Nephron (organoid): ENCODE measurements at regions not wholly inside any gene's neighbourhood (a gene's known extent, or its start where the extent isn't known, plus 50 kb on each side); places are given as distances from the start of the nearest gene placed in this dataset.
A peak's percentile ranks its signal among the peaks of the same experiment; 100 is the strongest.

Experiments
- H3K27ac Mint-ChIP-seq, 3 experiments: 2 replicates each; pipeline ENCODE4 v1.8.0; 2020; ENCODE audit warnings: mixed read lengths in 3 of 3, mild to moderate bottlenecking in 2 of 3, moderate library complexity in 1 of 3
- H3K27me3 Mint-ChIP-seq: 2 replicates; pipeline ENCODE4 v1.8.0; 2021; ENCODE audit warnings: low read depth, mild to moderate bottlenecking, moderate library complexity, mixed read lengths
- H3K36me3 Mint-ChIP-seq: 2 replicates; pipeline ENCODE4 v1.8.0; 2020; ENCODE audit warnings: low read depth, mixed read lengths
- H3K4me1 Mint-ChIP-seq: 2 replicates; pipeline ENCODE4 v1.8.0; 2020; ENCODE audit warnings: mixed read lengths
- H3K4me3 Mint-ChIP-seq, 3 experiments: 2 replicates each; pipeline ENCODE4 v1.8.0; 2020; ENCODE audit warnings: mild to moderate bottlenecking in 3 of 3, mixed read lengths in 3 of 3, moderate library complexity in 2 of 3
- H3K9me3 Mint-ChIP-seq: 2 replicates; pipeline ENCODE4 v1.8.0; 2020; ENCODE audit warnings: mixed read lengths
- TF ChIP-seq, protein P1 (sequence below), 3 experiments: fragments of 200-600 bp; sonication (generic); IDR thresholded peaks; one replicate each; pipeline ENCODE4 v1.5.0; 2021; ENCODE audit warnings: antibody characterized with exemption in 3 of 3; ENCODE audit not compliant: unreplicated experiment in 3 of 3

DNA sequence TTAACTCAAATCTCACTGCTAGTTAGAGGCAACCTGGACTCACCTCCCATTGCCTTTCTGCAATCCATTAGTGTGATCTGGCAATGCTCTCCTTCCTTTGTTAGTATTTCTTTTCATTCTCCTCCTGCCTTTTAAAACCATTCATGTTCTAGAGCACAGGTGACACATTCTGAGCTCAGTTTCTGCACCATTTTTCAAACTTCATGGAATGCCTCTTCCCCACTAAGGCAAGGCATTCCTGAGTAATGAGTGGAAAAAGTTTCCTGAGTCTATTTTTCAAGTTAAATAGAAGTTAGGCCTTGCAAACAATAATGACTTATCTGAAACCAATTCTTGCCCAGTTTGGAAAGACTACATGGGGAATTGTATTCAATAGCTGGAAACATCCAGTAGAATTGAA lies 1001.8 kb downstream of the BCL11B start:
- Mint-ChIP-seq H3K27ac (no peak overlapping the region), H3K27me3 (peaks cover 10% of the 10 kb centered on the region), H3K4me3 (no peak overlapping the region), H3K9me3 (peaks cover 10% of the 10 kb centered on the region), H3K4me1 (no peaks in the 10 kb centered on the region), H3K36me3 (no peaks in the 10 kb centered on the region)
- TF ChIP-seq, protein P1, sequence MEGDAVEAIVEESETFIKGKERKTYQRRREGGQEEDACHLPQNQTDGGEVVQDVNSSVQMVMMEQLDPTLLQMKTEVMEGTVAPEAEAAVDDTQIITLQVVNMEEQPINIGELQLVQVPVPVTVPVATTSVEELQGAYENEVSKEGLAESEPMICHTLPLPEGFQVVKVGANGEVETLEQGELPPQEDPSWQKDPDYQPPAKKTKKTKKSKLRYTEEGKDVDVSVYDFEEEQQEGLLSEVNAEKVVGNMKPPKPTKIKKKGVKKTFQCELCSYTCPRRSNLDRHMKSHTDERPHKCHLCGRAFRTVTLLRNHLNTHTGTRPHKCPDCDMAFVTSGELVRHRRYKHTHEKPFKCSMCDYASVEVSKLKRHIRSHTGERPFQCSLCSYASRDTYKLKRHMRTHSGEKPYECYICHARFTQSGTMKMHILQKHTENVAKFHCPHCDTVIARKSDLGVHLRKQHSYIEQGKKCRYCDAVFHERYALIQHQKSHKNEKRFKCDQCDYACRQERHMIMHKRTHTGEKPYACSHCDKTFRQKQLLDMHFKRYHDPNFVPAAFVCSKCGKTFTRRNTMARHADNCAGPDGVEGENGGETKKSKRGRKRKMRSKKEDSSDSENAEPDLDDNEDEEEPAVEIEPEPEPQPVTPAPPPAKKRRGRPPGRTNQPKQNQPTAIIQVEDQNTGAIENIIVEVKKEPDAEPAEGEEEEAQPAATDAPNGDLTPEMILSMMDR (IDR thresholded peaks at IDR 0.05; ENCODE audit: unreplicated experiment in 3 of 3) = no peak

DNA sequence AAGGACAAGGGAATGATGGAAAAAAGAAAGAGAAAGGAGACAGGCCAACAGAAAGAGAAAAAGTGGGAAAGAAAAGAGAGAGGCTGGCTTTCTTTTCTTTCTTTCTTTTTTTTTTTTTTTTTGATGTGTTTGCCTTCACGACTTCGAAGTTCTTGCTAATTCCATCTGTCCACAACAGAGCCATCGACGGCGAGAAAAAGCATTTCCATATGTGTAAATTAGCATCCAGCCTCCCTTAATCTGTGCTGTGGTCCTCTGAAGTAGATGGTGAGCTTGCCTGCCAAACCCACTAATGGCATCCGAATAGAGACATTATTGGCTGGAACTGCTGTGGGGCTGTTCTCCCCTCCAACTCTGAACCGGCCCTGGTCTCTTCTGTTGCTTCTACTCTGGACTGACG lies 997.4 kb downstream of the BCL11B start:
- Mint-ChIP-seq H3K36me3 (no peaks in the 10 kb centered on the region), H3K27me3 (peaks cover 16% of the 10 kb centered on the region), H3K27ac (no peak overlapping the region), H3K4me1 (no peaks in the 10 kb centered on the region), H3K9me3 (peaks cover 6% of the 10 kb centered on the region), H3K4me3 (no peak overlapping the region)
- TF ChIP-seq, protein P1 (IDR thresholded peaks at IDR 0.05; ENCODE audit: unreplicated experiment in 3 of 3) = no peak

DNA sequence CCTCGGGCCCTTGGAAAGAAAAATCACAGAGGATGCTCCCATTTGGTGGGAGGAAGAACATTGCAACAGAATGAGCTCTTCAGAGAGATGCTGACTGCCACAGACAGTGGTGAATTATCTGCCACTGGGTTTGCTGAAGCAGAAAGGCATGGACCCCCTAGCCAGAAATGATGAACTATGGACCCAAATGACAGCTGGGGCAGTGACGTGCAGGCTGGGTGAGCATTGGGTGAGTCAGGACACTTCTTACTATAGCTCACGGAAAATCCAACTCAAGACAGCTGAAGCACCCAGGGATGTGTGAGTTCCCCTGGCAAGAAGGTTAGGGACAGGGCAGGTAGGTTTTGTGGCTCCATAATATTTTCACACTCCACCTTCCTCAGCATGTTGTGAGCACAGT lies 993.2 kb downstream of the BCL11B start:
- Mint-ChIP-seq H3K4me1 (peaks cover 6% of the 10 kb centered on the region), H3K27ac (no peak overlapping the region), H3K27me3 (peaks cover 20% of the 10 kb centered on the region), H3K36me3 (no peaks in the 10 kb centered on the region), H3K4me3 (no peak overlapping the region), H3K9me3 (peaks cover 6% of the 10 kb centered on the region)
- TF ChIP-seq, protein P1 (IDR thresholded peaks at IDR 0.05; ENCODE audit: unreplicated experiment in 3 of 3) = no peak

DNA sequence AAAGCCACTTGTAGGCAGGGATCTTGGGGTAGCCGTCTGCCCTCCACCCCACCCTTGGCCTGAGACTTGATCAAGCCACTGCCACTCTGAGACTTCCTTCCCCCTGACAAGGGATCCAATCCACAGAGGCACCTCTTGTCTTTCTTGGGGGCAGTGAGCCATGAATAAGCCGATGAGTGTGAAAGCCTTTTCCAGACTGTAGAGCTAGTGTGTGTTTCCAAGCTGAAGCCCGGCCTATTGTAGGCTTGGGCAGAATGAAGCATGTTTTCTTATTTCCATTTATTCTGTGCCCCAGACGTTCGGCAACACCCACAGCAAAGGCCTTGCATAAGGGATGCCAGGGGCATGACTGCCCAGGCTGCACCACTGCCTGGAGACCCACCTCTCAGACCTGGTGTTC lies 991.6 kb downstream of the BCL11B start:
- TF ChIP-seq, protein P1 (IDR thresholded peaks at IDR 0.05; ENCODE audit: unreplicated experiment in 3 of 3) = no peak
- H3K9me3 Mint-ChIP-seq = peaks cover 6% of the 10 kb centered on the region
- H3K4me3 Mint-ChIP-seq = no peak overlapping the region
- peaks cover 10% of the 10 kb centered on the region for H3K27me3 Mint-ChIP-seq
- H3K4me1 Mint-ChIP-seq = peaks cover 6% of the 10 kb centered on the region
- no peaks in the 10 kb centered on the region for H3K36me3 Mint-ChIP-seq
- peak overlapping the region; percentile 69 to 89 (median 82) for H3K27ac Mint-ChIP-seq

DNA sequence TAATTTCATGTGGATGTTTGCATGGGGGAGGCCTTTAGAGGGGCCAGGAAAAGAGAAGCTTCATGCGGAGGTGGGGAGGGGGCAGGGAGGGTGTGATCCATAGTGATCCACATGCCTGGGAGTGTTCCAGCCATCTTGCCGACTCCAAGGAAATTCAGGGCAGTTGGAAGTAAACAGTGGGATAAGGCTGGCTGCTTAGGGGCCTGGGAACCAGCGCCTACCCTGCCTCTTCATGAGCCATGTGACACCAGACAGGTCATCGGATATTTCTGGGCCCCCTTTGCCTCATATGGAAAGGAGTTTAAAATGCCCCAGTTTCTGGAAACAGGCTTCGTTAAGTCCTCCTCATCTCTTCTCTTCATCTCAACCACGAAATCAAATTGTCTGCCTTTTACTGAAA lies 983.2 kb downstream of the BCL11B start:
- Mint-ChIP-seq H3K4me3 (no peak overlapping the region), H3K27ac (no peak overlapping the region), H3K27me3 (peaks cover 6% of the 10 kb centered on the region), H3K4me1 (peaks cover 6% of the 10 kb centered on the region), H3K9me3 (peaks cover 5% of the 10 kb centered on the region), H3K36me3 (no peaks in the 10 kb centered on the region)
- TF ChIP-seq, protein P1 (IDR thresholded peaks at IDR 0.05; ENCODE audit: unreplicated experiment in 3 of 3) = no peak

DNA sequence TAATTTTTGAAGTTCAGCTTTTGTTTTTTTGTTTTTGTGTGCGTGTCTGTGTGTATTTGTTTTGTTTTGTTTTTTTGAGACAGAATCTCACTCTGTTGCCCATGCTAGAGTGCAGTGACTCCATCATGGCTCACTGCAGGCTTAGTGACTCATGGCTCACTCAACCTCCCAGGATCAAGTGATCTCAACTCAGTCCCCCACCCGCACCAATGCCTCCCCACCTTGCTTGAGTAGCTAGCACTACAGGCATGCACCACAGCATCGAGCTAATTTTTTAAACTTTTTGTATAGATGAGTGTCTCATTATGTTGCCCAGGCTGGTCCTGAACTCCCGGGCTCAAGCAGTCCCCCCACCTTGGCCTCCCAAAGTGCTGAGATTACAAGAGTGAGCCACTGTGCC lies 981.4 kb downstream of the BCL11B start:
- TF ChIP-seq, protein P1 (IDR thresholded peaks at IDR 0.05; ENCODE audit: unreplicated experiment in 3 of 3) = no peak
- no peak overlapping the region for H3K27ac Mint-ChIP-seq
- no peaks in the 10 kb centered on the region for H3K36me3 Mint-ChIP-seq
- H3K9me3 Mint-ChIP-seq = peaks cover 5% of the 10 kb centered on the region
- H3K4me3 Mint-ChIP-seq = no peak overlapping the region
- peaks cover 6% of the 10 kb centered on the region for H3K27me3 Mint-ChIP-seq
- peaks cover 10% of the 10 kb centered on the region for H3K4me1 Mint-ChIP-seq
